ENCODE measurements at regions not wholly inside any gene's neighbourhood (a gene's known extent, or its start where the extent isn't known, plus 50 kb on each side); places are given as distances from the start of the nearest gene placed in this dataset.

- no peak for DNase-seq
Observed at GRCh38 chr1:199667089-199667488, 360.4 kb upstream of the NR5A2 start.

- DNase-seq = no peak
Observed at GRCh38 chr1:199669916-199670315, 357.6 kb upstream of the NR5A2 start.

GRCh38 chr1:199671684-199672083, 355.8 kb upstream of the NR5A2 start:
- no peak for DNase-seq

- no peak for DNase-seq
Observed at GRCh38 chr1:199675937-199676336, 351.6 kb upstream of the NR5A2 start.

- DNase-seq = no peak
Observed at GRCh38 chr1:199678771-199679170, 348.7 kb upstream of the NR5A2 start.

GRCh38 chr1:199682081-199682480, 345.4 kb upstream of the NR5A2 start:
- no peak for DNase-seq

- no peak for DNase-seq
Observed at GRCh38 chr1:199684686-199685273, 342.7 kb upstream of the NR5A2 start.

- no peak for DNase-seq
Observed at GRCh38 chr1:199685369-199685768, 342.1 kb upstream of the NR5A2 start.

- no peak for DNase-seq
Observed at GRCh38 chr1:199687321-199687720, 340.2 kb upstream of the NR5A2 start.

GRCh38 chr1:199688133-199688676, 339.3 kb upstream of the NR5A2 start:
- no peak for DNase-seq

GRCh38 chr1:199688774-199689173, 338.7 kb upstream of the NR5A2 start:
- no peak for DNase-seq

- DNase-seq = no peak
Observed at GRCh38 chr1:199690496-199690895, 337.0 kb upstream of the NR5A2 start.

GRCh38 chr1:199691540-199691939, 336.0 kb upstream of the NR5A2 start:
- DNase-seq = no peak

- DNase-seq = no peak
Observed at GRCh38 chr1:199693724-199694123, 333.8 kb upstream of the NR5A2 start.

- no peak for DNase-seq
Observed at GRCh38 chr1:199696225-199696624, 331.3 kb upstream of the NR5A2 start.

GRCh38 chr1:199698222-199698621, 329.3 kb upstream of the NR5A2 start:
- DNase-seq = no peak

GRCh38 chr1:199700551-199700950, 327.0 kb upstream of the NR5A2 start:
- DNase-seq = no peak

- DNase-seq = no peak
Observed at GRCh38 chr1:199701726-199702125, 325.8 kb upstream of the NR5A2 start.

- DNase-seq = no peak
Observed at GRCh38 chr1:199704231-199704630, 323.3 kb upstream of the NR5A2 start.

GRCh38 chr1:199705825-199706224, 321.7 kb upstream of the NR5A2 start:
- no peak for DNase-seq

- DNase-seq = no peak
Observed at GRCh38 chr1:199706826-199707606, 320.5 kb upstream of the NR5A2 start.

GRCh38 chr1:199710974-199711373, 316.5 kb upstream of the NR5A2 start:
- no peak for DNase-seq

GRCh38 chr1:199716729-199717128, 310.8 kb upstream of the NR5A2 start:
- no peak for DNase-seq

- DNase-seq = no peak
Observed at GRCh38 chr1:199719156-199719842, 308.2 kb upstream of the NR5A2 start.
